ENCODE measurements at regions not wholly inside any gene's neighbourhood (a gene's known extent, or its start where the extent isn't known, plus 50 kb on each side); places are given as distances from the start of the nearest gene placed in this dataset.
A peak's percentile ranks its signal among the peaks of the same experiment; 100 is the strongest.

DNA sequence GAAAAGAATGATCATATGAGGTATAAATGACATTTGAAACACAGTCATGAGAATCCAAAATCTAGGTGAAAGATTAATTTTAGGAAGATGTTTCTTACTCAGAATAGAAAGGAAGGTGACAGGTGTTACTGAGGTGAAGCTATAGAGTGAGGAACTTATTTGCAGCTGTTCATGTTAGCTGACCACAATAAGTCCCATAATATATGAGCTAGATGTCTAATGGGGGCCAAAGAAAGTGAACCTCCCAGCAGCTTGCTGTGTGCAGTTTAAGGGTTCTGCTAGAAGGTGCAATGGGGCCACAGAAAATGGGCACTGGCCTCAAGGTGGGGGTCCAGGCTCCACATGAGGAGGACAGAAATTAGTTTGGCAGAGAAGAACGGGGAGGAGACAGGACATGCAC is 1374.9 kb upstream of the CRIM1 start:
- DNase-seq (ENCODE audit: low spot score): no peak

DNA sequence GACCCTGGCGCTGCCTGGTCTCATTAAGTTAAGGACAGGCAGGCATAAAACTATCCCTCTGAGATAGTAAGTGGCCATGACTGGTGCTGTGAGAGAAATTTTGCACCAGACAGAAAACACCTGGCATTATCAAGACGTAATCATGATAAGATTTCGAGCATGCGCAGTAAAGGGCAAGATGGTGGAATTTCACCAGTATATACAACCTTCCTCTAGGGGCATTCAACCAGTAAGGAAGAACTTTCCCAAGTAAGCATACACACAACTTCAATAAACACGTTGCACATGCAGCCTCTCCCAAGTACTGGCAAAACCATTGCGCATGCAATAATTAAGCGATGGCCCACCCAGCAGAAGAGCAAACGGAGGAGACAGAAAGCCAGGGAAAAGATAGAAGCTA is 1376.4 kb upstream of the CRIM1 start:
- no peak for DNase-seq (ENCODE audit: low spot score)

DNA sequence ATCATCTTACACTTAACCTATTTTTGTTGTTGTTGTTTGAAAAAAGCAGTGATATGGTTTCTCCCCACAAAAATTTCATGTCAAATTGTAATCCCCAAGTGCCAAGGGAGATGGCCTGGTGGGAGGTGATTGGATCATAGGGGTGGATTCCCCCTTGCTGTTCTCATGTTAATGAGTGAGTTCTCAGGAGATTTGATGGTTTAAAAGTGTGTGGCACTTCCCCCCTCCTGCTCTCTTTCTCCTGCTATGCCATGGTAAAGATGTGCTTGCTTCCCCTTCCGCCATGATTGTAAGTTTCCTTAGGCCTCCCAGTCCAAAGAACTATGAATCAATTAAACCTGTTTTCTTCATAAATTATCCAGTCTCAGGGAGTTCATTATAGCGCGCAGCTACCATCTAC is 1362.7 kb upstream of the FAM98A start:
- no peak for DNase-seq (ENCODE audit: low spot score)

DNA sequence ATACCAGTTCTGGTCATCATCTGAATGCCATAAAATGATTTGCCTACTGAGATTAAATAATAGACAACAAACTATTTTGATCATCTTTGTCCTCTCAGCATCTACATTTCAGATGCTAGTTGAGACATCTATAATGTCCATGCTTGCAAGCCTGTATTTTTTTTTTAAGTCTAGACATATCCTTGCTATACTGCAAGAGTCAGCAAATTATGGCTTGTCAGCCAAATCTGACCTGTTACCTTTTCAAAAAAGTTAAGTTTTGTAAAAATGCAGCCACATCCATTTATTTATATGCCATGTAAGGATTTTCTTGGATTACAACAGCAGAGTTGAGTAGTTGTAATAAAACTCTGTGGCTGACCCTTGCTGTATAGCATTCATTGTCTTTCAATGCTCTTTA is 1355.7 kb upstream of the FAM98A start:
- DNase-seq (ENCODE audit: low spot score): no peak

DNA sequence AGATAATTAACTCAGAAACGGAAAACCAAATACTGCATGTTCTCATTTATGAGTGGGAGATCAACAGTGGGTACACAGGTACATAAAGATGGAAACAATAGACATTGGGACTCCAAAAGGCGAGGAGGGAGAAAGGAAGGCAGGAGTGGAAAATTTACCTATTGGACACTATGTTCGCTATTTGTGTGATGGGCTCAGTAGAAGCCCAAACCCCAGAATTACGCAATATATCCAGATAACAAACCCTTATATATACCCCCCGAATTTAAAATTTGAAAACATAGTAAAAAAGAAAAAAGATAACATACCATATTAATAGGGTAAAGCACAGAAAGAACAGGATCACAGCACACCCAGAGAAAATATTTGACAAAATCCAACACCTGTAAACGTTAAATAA is 1351.7 kb upstream of the FAM98A start:
- no peak for DNase-seq (ENCODE audit: low spot score)

DNA sequence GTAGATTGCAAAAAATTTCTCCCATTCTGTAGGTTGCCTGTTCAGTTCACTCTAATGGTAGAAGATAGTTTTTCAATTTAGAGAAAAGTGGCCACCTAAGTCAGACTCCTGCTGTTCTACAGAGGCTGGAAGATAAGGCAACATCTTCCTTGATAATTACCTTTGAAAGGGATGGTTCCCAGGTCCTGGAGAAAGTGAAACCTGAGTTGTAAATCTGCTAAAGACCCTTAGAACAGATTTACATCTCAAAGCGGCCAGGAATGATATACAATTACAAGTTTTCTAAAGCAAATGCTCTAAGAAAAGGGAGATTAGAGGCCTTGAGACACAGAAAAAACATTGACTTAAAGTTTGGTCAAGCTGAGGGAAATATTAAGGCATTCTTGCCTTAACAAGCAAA is 1350.2 kb upstream of the FAM98A start:
- no peak for DNase-seq (ENCODE audit: low spot score)

DNA sequence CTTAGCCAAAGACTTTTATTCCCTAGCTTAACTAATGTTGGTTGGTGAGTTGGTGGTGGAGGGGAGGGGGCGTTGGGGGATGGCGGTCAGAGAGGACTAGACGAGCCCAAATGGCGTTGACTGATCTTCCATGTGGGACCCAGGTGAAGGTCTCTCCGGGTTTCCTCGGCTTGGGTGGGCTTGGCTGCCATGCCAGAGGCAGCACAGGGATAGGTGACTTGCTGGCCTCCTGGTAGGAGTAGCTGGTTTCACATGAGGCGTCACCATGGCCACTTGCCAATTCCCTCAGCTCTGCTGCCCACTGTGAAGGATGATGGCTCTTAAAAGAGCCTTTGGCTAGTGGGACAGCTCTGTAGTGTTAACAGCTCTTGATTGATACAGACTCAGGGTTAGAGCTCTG is 1337.0 kb upstream of the FAM98A start:
- DNase-seq (ENCODE audit: low spot score): no peak

DNA sequence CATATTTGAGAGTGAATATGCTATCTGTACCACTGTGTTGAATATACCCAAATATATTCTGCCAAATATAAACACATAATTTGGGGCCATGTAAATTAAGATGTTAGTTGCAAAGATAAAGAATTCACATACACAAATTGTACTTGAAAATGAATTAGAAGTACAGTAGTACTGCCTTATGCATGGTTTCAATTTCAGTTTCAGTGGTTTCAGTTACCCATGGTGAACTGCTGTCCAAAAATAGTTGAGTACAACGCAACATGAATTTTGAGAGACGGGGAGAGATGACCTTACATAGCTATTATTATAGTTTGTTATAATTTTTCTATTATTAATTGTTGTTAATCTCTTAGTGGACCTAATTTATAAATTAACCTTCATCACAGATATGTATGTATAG is 1313.0 kb upstream of the FAM98A start:
- no peak for DNase-seq (ENCODE audit: low spot score)

DNA sequence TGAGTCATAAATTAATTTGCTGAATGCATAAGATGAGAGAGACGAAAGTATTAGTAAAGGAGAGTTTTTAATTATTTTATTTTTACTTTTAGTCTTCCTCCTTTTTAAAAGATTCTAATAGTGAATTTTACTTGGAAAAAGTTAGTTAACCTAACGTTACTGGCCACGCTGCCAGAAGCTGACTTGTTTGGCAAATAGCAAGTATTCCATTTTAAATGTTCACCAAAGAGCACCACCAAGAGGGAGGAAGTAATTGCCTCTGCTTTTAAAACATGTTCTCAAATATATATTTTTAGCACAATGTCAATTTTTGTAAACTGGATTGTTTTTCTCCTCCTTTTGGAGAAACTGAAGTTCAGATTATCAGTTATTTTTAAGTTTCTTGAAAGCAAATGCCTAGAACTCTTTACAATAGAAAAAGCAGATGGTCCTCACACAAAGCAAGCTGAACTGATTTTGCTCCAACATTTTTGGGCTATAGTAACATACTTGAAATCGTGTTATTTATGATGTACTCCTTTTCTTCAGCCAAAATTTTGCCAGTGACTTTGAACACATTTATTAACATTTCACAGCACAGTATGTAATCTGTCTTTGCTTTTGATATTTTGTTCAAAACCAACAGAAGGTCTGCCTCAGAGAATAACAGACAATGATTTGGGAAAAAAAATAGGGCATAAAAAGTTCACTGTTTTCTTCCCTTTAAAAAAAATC is 1311.0 kb upstream of the FAM98A start:
- DNase-seq (ENCODE audit: low spot score): peak; percentile 28

DNA sequence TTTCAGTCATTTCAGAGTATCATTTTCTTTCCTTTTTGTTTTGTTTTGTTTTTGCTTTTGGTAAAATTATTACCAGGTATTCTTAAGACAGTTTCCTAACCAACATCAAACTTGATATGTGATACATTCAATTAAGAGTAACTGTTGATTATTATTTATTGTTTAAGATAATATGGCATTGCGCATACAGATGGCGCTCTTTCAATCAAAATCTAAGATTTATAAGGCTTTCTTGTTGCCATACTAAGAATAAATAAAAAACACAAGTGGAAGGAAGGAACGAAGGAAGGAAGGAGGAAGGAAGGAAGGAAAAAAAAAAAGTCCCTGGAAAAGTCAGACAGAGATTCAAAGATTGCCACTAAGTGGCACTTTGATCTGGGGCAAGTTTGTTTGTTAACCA is 1308.7 kb upstream of the FAM98A start:
- no peak for DNase-seq (ENCODE audit: low spot score)

DNA sequence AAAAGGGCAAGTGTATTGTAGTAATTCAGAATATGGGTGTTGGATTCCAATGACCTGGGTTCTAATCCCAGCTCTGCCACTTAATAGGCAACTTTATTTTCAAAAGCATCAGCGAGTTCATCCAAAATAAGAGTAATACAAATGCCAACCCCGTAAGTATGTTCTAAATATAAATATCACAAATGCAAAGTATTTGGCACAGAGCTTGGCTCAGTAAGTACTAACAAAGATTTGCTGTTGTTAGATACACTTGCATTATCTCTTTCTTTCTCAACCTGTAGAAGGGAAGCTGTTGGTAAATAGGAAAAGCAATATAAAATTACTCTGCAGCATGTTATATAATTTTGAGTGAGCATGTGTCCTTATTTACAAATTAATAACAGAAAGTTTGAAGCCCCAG is 1302.6 kb upstream of the FAM98A start:
- no peak for DNase-seq (ENCODE audit: low spot score)

DNA sequence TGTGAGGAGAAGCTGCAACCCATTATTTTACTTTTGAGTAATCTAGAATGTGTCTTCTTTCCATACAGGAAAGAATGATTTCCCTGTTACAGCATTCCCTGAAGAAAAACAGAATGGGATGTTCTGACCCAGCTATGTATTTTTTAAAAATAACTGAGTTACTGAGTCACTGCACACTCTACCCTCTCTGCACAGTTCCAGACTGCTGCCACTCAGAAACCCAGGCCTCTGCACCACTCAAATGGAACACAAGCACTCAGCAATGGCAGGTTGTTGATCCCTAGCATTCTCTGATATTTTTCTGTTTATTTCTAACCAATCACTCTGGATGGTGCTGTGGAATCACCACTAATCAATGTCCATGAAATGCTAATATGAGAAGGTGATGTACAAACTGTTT is 1300.0 kb upstream of the FAM98A start:
- no peak for DNase-seq (ENCODE audit: low spot score)

DNA sequence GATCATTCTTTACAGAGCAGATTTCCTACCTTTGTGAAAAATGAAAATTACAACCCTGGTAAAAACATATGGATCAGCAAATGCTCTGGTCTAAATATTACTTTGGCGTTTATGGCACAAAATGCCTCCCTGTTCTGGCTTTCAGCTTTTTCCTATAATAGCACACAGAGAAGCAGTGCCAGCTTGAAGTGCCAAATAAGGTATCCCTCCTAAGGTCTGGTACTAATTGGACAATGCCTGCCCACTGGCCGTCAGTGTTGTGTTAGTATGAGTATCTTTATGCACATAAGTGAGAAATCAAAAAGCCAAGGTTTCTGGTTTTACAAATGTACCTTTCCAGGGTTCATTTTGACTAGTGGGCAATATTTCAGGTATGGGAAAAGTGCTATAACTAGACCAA is 1293.7 kb upstream of the FAM98A start:
- no peak for DNase-seq (ENCODE audit: low spot score)

DNA sequence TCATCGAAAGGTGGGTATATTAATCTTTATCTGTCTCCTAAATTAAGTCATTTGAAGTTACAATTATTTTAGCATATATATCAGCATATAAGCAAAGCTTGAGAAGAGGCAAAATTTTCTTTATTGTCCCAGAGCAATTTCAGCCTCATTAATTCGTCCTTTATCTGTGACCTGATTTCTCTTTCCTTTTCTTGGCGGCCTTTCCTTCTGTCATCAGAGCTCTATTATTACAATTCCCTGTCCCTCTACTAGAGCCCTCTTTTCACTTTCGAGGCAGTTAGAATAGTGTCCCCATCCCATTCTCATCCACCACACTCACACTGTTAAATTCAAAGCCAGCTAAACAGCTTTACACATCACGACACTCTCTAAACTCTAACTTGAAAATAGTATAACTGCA is 1293.2 kb upstream of the FAM98A start:
- no peak for DNase-seq (ENCODE audit: low spot score)

DNA sequence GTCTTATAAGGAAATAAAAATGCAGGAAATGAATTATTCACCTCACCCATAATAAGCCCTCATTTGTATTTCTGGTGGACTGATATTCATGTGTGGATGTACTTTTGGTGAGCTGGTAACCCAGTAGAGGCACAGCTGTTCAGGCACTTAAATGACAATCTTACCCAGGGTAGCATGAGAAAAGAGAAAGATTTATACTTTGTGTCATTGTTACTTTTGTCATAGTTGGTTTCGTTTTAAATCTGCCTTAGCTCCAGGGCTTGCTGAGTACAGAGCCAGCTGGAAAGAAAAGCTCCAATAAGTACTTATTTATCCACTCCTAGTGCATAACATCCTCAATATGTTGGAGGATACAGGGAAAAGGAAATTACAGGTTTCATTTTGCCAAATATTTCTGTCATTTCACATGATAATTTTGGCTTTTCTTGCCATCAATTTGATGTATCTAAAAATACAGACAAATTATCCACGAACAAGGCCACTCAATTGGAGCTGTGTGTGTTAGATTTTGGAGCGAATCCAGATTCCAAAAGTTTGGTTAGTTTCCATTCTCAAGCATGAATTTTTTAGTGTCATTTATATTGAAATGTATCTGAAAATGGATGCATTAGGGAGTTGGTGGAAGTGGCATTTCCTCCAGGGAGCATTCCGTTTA is 1276.1 kb upstream of the FAM98A start:
- DNase-seq (ENCODE audit: low spot score): peak; percentile 37

DNA sequence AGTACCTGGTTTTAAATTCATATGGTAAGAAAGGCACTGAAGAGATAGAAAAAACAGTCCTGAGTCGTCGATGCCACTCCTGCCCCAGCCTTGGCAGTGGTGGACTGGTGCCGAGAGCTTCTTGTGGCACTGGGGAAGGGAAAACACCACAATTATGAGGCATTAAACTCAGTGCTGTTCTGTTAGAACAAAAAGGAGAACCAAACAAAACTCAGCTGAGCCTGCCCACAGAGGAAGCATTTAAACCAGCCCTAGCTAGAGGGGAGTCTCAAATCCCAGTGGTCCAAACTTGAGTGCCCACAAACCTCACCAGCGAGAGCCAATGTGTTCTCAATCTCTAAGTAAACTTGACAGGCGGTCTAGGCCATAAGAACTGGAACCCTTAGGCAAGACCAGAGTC is 1254.5 kb upstream of the FAM98A start:
- no peak for DNase-seq (ENCODE audit: low spot score)

DNA sequence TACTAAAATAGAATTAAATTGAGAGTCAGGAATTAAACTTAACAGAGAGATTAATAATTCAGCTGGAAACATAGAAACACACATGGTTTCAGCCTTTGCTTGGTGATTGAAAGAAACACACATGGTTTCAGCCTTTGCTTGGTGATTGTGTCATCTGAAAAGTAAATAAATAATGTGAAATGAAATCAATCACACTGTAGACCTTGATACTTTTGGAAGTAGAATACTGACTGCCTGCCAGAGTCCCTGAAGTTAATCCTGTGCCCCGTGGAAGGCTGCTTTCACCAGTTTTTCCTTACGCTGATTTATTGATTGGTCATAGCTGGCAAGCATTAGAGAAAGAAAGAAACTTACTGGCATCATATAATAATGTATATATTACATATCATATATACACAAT is 1252.7 kb upstream of the FAM98A start:
- no peak for DNase-seq (ENCODE audit: low spot score)

DNA sequence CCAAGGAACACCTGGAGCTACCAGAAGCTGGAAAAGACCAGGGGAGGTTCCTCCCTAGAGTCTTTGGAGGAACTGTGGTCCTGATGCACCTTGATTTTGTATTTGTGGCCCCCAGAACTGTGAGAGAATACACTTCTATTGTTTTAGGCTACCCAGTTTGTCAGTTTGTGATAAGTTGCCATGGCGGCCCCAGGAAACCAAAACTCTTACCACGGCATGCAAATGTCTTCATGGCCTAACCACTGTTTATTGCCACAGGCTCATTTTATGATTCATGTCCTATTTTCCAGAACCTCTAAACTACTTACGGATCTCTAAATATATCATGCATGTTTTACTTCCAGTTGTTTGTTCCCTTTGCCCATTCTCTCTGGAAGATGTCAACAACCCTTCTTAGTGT is 1250.7 kb upstream of the FAM98A start:
- no peak for DNase-seq (ENCODE audit: low spot score)

DNA sequence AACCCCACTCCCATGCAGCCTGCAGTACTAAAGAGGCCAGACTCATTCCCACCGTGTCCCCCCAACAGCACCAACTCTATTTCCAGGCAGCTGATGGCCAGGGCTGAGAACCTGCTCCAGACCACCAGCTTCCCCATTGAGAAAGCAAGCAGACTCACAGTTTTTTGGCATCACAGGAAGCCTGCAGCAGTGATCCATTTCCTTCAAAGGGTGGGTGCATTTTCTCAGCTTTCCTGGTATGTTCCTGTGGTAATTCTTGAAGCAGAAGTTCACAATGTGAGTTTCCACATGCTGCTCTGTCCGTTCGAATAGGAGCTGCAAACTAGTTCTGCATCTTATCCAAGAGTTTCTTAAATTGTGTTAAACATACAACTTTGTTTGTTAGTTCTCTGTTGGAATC is 1249.6 kb upstream of the FAM98A start:
- no peak for DNase-seq (ENCODE audit: low spot score)

DNA sequence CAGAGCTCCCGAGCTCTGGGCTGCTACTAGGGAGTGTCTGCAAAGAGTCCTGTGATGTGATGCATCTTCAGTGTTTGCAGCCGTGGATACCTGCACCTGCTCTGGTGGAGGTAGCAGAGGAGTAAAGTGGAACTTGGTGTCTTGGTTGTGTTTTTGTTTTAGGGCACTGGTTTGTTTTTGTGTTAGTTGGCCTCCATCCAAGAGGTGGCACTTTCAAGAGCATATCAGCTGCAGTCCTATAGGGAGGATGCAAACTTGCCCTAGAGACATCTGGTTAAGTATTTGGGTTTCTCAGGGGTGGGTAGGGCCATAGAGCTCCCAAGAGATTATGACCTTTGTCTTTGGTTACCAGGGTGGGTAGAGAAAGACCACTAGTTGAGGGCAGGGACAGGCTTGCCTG is 1249.0 kb upstream of the FAM98A start:
- DNase-seq (ENCODE audit: low spot score): no peak

DNA sequence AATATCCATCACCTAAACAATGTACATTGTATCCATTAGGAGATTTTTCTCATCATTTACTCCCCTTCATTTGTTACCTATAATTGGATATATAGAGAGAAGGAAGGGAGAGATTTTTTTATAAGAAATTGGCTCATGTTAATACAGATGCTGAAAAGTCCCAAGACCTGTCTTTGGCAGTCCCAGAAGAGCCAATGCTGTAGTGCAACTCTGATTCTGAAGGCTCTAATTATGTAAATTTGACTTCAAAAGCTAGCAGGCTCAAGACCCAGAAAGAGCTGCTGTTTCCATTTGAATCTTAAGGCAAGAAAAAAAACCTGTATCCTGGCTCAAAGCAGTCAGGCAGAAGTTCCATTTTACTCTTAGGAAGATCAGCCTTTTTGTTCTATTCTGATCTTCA is 1245.5 kb upstream of the FAM98A start:
- peak; percentile 9 for DNase-seq (ENCODE audit: low spot score)

DNA sequence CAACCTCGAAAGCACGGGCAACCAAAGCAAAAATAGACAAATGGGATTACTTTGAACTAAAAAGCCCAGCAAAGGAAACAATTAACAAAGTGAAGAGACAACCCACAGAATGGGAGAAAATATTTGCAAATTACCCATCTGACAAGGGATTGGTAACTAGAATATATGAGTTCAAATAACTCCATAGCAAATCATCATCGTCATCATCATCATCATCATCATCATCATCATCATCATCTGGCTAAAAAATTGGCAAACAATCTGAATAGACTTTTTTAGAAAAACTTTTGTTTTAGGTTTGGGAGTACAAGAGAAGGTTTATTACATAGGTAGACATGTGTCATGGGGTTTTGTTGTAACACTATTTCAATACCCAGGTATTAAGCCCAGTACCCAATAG is 1239.3 kb upstream of the FAM98A start:
- no peak for DNase-seq (ENCODE audit: low spot score)

DNA sequence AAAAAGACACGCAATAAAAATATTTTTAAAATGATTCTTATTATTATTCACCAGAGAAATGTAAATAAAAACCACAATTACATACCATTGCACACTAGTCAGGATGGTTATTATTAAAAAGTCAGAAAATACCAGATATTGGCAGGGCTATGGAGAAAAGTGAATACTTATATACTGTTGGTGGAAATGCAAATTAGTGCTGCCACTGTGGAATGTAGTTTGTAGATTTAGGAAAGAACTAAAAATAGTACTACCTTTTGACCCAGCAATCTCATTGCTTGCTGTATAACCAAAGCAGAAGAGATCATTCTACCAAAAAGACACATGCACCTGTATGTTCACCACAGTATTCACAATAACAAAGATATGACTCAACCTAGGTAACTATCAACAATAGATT is 1237.3 kb upstream of the FAM98A start:
- DNase-seq (ENCODE audit: low spot score): no peak

DNA sequence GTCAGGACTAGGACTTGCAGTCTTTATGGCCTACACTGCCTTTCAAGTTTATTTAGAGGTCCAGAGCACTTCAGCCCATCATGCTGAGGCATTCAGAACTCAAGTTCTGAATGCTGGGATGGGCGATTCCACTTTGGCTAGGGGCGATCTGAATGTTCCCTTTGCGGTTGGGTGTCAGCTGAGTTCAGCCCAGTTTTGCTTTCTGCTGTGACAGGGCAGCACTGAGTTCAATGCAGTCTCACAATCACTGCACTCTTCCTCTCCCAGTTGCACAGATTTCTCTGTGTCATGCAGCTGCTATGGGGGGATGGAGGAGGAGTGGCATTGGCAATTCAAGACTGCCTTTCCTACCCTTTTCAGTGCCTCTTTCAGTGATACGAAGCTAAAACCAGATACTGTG is 1232.0 kb upstream of the FAM98A start:
- peak; percentile 91 for DNase-seq (ENCODE audit: low spot score)
